ENCODE measurements at regions not wholly inside any gene's neighbourhood (a gene's known extent, or its start where the extent isn't known, plus 50 kb on each side); places are given as distances from the start of the nearest gene placed in this dataset.
"Not testable (repeated sequence)": the region's sequence is repeated elsewhere in the genome, so short reads cannot be mapped to it uniquely, and the experiment has no call there.

DNA sequence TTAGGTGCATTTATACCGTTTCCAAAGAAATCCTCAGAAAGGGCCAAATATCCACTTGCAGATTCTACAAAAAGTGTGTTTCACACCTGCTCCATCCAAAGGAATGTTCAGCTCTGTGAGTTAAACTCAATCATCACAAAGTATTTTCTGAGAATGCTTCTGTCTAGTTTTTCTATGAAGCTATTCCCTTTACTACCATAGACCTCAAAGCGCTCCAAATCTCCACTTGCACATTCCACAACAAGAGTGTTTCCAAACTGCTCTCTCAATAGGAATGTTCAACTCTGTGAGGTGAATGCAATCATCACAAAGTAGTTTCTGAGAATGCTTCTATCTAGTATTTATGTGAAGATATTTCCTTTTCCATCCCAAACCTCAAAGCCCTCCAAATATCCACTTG, 412.7 kb upstream of the WSB1 start:
- H3K4me3 Mint-ChIP-seq (ENCODE audit: low read depth, unreplicated experiment); H3K27me3 Mint-ChIP-seq (ENCODE audit: unreplicated experiment); H3K9me3 Mint-ChIP-seq (ENCODE audit: low read depth, unreplicated experiment); H3K27ac Mint-ChIP-seq (ENCODE audit: unreplicated experiment); intact Hi-C loops (cut with micrococcal nuclease; ENCODE audit: unreplicated experiment); H3K4me1 Mint-ChIP-seq (ENCODE audit: low read depth, unreplicated experiment); H3K36me3 Mint-ChIP-seq (ENCODE audit: insufficient read depth, unreplicated experiment); BruUV-seq (replicated peaks); CTCF ChIA-PET; DNase-seq: not testable (repeated sequence)

DNA sequence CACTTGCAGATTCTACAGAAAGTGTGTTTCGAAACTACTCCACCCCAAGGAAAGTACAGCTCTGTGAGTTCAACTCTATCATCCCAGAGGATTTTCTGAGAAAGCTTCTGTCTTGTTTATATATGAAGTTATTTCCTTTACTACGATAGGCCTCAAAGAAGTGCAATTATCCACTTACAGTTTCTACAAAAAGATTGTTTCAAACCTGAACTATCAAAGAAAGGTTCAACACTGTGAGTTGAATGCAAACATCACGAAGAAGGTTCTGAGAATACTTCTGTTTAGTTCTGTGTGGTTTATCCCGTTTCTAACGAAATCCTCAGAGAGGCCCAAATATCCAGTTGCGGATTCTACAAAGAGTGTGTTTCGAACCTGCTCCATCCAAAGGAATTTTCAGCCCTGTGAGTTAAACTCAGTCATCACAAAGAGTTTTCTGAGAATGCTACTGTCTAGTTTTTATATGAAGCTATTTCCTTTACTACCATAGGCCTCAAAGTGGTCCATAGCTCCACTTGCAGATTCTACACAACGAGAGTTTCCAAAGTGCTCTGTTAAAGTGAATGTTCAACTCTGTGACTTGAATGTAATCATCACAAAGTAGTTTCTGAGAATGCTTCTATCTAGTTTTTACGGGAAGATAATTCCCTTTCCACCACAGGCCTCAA, 411.7 kb upstream of the WSB1 start:
- H3K27me3 Mint-ChIP-seq (ENCODE audit: unreplicated experiment); H3K9me3 Mint-ChIP-seq (ENCODE audit: low read depth, unreplicated experiment); DNase-seq; intact Hi-C loops (cut with micrococcal nuclease; ENCODE audit: unreplicated experiment); H3K4me1 Mint-ChIP-seq (ENCODE audit: low read depth, unreplicated experiment); H3K27ac Mint-ChIP-seq (ENCODE audit: unreplicated experiment); H3K36me3 Mint-ChIP-seq (ENCODE audit: insufficient read depth, unreplicated experiment); CTCF ChIA-PET; BruUV-seq (replicated peaks); H3K4me3 Mint-ChIP-seq (ENCODE audit: low read depth, unreplicated experiment): not testable (repeated sequence)

DNA sequence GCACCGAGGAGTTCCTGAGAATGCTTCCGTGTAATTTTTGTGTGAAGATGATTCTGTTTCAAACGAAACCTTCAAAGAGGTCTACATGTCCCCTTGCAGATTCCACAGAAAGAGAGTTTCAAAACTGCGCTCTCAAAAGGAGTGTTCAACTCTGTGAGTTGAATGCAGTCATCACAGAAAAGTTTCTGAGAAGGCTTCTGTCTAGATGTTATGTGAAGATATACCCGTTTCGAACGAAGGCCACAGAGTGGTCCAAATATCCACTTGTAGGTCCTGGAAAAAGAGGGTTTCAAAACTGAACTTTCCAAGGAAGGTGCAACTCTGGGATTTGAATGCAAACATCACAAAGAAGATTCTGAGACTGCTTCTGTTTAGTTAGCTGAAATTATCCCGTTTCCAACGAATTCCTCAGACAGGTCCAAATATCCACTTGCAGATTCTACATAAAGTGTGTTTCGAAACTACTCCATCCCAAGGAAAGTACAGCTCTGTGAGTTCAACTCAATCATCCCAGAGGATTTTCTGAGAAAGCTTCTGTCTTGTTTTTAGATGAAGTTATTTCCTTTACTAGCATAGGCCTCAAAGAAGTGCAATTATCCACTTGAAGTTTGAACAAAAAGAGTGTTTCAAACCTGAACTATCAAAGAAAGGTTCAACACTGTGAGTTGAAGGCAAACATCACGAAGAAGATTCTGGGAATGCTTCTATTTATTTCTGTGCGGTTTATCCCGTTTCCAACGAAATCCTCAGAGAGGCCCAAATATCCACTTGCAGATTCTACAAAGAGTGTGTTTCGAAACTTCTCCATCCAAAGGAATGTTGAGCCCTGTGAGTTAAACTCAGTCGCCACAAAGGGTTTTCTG, 409.8 kb upstream of the WSB1 start:
- H3K4me1 Mint-ChIP-seq (ENCODE audit: low read depth, unreplicated experiment); intact Hi-C loops (cut with micrococcal nuclease; ENCODE audit: unreplicated experiment); H3K4me3 Mint-ChIP-seq (ENCODE audit: low read depth, unreplicated experiment); H3K36me3 Mint-ChIP-seq (ENCODE audit: insufficient read depth, unreplicated experiment); CTCF ChIA-PET; DNase-seq; BruUV-seq (replicated peaks); H3K27ac Mint-ChIP-seq (ENCODE audit: unreplicated experiment); H3K27me3 Mint-ChIP-seq (ENCODE audit: unreplicated experiment); H3K9me3 Mint-ChIP-seq (ENCODE audit: low read depth, unreplicated experiment): not testable (repeated sequence)

DNA sequence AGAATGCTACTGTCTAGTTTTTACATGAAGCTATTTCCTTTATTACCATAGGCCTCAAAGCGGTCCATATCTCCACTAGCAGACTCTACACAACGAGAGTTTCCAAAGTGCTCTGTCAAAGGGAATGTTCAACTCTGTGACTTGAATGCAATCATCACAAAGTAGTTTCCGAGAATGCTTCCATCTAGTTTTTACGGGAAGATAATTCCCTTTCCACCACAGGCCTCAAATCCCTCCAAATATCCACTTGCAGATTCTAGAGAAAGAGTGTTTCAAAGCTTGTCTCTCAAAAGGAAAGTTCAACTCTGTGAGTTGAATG, 409.2 kb upstream of the WSB1 start:
- DNase-seq; H3K4me3 Mint-ChIP-seq (ENCODE audit: low read depth, unreplicated experiment); H3K9me3 Mint-ChIP-seq (ENCODE audit: low read depth, unreplicated experiment); H3K27ac Mint-ChIP-seq (ENCODE audit: unreplicated experiment); BruUV-seq (replicated peaks); H3K4me1 Mint-ChIP-seq (ENCODE audit: low read depth, unreplicated experiment); intact Hi-C loops (cut with micrococcal nuclease; ENCODE audit: unreplicated experiment); H3K27me3 Mint-ChIP-seq (ENCODE audit: unreplicated experiment); H3K36me3 Mint-ChIP-seq (ENCODE audit: insufficient read depth, unreplicated experiment); CTCF ChIA-PET: not testable (repeated sequence)

DNA sequence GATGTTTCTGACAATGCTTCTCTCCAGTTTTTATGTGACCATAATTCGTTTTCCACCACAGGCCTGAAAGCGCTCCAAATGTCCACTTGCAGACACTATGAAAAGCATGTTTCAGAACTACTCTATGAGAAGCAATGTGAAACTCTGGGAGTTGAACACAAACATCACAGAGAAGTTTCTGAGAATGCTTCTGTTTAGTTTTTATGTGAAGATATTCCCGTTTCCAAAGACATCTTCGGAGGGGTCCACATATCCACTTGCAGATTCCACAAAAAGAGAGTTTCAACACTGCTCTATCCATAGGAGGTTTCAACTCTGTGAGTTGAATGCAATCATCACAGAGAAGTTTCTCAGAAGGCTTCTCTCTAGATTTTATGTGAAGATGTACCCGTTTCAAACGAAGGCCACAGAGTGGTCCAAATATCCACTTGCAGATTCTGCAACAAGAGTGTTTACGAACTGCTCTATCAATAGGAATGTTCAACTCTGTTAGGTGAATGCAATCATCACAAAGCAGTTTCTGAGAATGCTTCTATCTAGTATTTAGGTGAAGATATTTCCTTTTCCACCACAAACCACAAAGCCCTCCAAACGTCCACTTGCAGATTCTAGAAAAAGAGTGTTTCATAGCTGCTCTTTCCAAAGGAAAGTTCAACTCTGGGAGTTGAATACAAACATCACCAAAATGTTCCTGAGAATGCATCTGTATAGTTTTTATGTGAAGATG, 408.5 kb upstream of the WSB1 start:
- intact Hi-C loops (cut with micrococcal nuclease; ENCODE audit: unreplicated experiment); H3K4me3 Mint-ChIP-seq (ENCODE audit: low read depth, unreplicated experiment); H3K4me1 Mint-ChIP-seq (ENCODE audit: low read depth, unreplicated experiment); H3K36me3 Mint-ChIP-seq (ENCODE audit: insufficient read depth, unreplicated experiment); H3K27me3 Mint-ChIP-seq (ENCODE audit: unreplicated experiment); BruUV-seq (replicated peaks); H3K9me3 Mint-ChIP-seq (ENCODE audit: low read depth, unreplicated experiment); H3K27ac Mint-ChIP-seq (ENCODE audit: unreplicated experiment): not testable (repeated sequence)
- CTCF ChIA-PET = interaction anchor here (0.7 to 1.2 kb wide), 2 partner anchors 282 to 965 kb away, joined by 3 to 4 read pairs; no protein-coding TSS in a partner anchor
- DNase-seq = peak; percentile 64

All from Calu3 (cell line).